ENCODE measurements at regions not wholly inside any gene's neighbourhood (a gene's known extent, or its start where the extent isn't known, plus 50 kb on each side); places are given as distances from the start of the nearest gene placed in this dataset.

- Histone ChIP-seq H3K27ac (no peak overlapping the region), H3K9me3 (peaks cover 0 to 7% of the 10 kb centered on the region in 2 donors), H3K36me3 (no peaks in the 10 kb centered on the region), H3K27me3 (no peaks in the 10 kb centered on the region), H3K4me1 (no peaks in the 10 kb centered on the region), H3K4me3 (no peak overlapping the region)
- TF ChIP-seq CTCF (IDR thresholded peaks at IDR 0.05), result no peak
- peak; percentile 13 for DNase-seq (ENCODE audit: low spot score)
Observed at GRCh38 chr7:45366475-45366874, 207.7 kb upstream of the ADCY1 start.

GRCh38 chr7:45367026-45367425 is 207.1 kb upstream of the ADCY1 start:
- Histone ChIP-seq H3K27ac (no peak overlapping the region), H3K9me3 (peaks cover 0 to 7% of the 10 kb centered on the region in 2 donors), H3K4me3 (no peak overlapping the region), H3K36me3 (no peaks in the 10 kb centered on the region), H3K27me3 (no peaks in the 10 kb centered on the region), H3K4me1 (no peaks in the 10 kb centered on the region)
- DNase-seq (ENCODE audit: low spot score), result peak; percentile 11
- TF ChIP-seq CTCF (IDR thresholded peaks at IDR 0.05), result no peak

- Histone ChIP-seq H3K4me1 (no peaks in the 10 kb centered on the region), H3K36me3 (no peaks in the 10 kb centered on the region), H3K9me3 (peaks cover 0 to 7% of the 10 kb centered on the region in 2 donors), H3K27ac (no peak overlapping the region), H3K27me3 (no peaks in the 10 kb centered on the region), H3K4me3 (no peak overlapping the region)
- DNase-seq (ENCODE audit: low spot score), result no peak
- no peak for TF ChIP-seq CTCF (IDR thresholded peaks at IDR 0.05)
Observed at GRCh38 chr7:45368129-45368807, 205.9 kb upstream of the ADCY1 start.

DNA sequence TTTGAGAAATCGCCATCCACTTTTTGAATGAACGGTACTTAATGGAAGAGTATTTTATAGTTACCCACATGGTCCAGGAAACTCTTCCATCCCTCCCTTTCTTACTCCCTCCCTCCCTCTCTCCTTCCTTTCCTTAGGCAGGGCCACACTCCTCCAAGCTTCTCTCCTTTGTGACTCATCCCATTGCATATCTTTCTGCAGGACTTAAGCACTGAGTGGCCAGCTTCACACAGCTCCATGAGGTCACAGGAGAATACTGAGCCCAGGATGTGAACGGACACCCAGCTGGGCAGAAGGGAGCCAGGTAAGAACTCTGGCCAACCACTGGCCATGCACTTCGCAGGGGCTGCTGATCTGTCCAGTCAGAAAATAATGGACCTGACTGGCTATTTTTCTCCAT is 189.7 kb upstream of the ADCY1 start:
- TF ChIP-seq CTCF (IDR thresholded peaks at IDR 0.05), result no peak
- peak; percentile 34 for DNase-seq (ENCODE audit: low spot score)
- no peaks in the 10 kb centered on the region for H3K27me3 ChIP-seq
- no peak overlapping the region for H3K27ac ChIP-seq
- no peak overlapping the region for H3K4me3 ChIP-seq
- H3K4me1 ChIP-seq, result no peaks in the 10 kb centered on the region
- H3K36me3 ChIP-seq, result no peaks in the 10 kb centered on the region
- peaks cover 0 to 10% of the 10 kb centered on the region in 2 donors for H3K9me3 ChIP-seq

GRCh38 chr7:45387837-45388236 is 186.3 kb upstream of the ADCY1 start:
- H3K4me1 ChIP-seq, result no peaks in the 10 kb centered on the region
- H3K9me3 ChIP-seq, result peaks cover 0 to 9% of the 10 kb centered on the region in 2 donors
- H3K4me3 ChIP-seq, result no peak overlapping the region
- no peak overlapping the region for H3K27ac ChIP-seq
- no peak for TF ChIP-seq CTCF (IDR thresholded peaks at IDR 0.05)
- peak; percentile 42 for DNase-seq (ENCODE audit: low spot score)
- no peaks in the 10 kb centered on the region for H3K36me3 ChIP-seq
- no peaks in the 10 kb centered on the region for H3K27me3 ChIP-seq

Data from right atrium auricular region (tissue), 2 donors.